ENCODE measurements at regions not wholly inside any gene's neighbourhood (a gene's known extent, or its start where the extent isn't known, plus 50 kb on each side); places are given as distances from the start of the nearest gene placed in this dataset.

DNA sequence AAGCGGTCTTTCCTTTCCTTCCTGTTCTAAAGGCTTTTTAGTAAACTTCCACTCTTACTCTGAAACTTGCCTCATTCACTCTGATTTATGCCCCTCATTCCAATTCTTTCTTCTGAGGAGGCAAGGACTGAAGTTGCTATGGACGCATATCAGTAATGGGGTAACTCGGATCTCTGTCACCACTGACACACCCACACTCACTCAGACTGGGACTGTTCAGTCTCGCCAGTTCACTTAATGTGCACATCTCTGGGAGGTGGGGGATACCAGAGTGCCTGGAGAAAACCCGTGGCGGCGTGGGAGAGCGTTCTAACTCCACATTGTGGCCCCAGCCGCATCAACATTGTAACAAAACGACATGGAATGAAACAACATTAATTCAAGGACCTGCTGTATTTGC lies 1139.3 kb upstream of the CELF2 start:
- Histone ChIP-seq H3K4me1 (ENCODE audit: insufficient read depth) (no peaks in the 10 kb centered on the region), H4K20me1 (ENCODE audit: insufficient read depth, poor library complexity, severe bottlenecking) (no peaks in the 10 kb centered on the region), H2AFZ (no peak overlapping the region), H3K4me3 (no peak overlapping the region), H3K79me2 (no peaks in the 10 kb centered on the region), H3K36me3 (replicated peaks; ENCODE audit: insufficient read depth, low read depth) (no peaks in the 10 kb centered on the region), H3K9me3 (ENCODE audit: low read depth) (no peaks in the 10 kb centered on the region), H3K9me2 (replicated peaks; ENCODE audit: insufficient read depth) (no peaks in the 10 kb centered on the region), H3K4me2 (no peak overlapping the region), H3K27me3 (no peaks in the 10 kb centered on the region), H3K27ac (no peak overlapping the region)
- TF ChIP-seq, protein P1, sequence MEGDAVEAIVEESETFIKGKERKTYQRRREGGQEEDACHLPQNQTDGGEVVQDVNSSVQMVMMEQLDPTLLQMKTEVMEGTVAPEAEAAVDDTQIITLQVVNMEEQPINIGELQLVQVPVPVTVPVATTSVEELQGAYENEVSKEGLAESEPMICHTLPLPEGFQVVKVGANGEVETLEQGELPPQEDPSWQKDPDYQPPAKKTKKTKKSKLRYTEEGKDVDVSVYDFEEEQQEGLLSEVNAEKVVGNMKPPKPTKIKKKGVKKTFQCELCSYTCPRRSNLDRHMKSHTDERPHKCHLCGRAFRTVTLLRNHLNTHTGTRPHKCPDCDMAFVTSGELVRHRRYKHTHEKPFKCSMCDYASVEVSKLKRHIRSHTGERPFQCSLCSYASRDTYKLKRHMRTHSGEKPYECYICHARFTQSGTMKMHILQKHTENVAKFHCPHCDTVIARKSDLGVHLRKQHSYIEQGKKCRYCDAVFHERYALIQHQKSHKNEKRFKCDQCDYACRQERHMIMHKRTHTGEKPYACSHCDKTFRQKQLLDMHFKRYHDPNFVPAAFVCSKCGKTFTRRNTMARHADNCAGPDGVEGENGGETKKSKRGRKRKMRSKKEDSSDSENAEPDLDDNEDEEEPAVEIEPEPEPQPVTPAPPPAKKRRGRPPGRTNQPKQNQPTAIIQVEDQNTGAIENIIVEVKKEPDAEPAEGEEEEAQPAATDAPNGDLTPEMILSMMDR (IDR thresholded peaks at IDR 0.05; ENCODE audit: poor library complexity): no peak
- no peak for TF ChIP-seq EZH2 (IDR thresholded peaks at IDR 0.05; ENCODE audit: borderline replicate concordance)
- TF ChIP-seq EZH2phosphoT487 (IDR thresholded peaks at IDR 0.05; ENCODE audit: low read depth, severe bottlenecking, unreplicated experiment): no peak
- 95% methylated on average over 10 of the region's 10 CpGs for WGBS (ENCODE audit: low lambda C conversion rate, missing lambda C conversion rate)
- no peak for DNase-seq (ENCODE audit: low spot score)

DNA sequence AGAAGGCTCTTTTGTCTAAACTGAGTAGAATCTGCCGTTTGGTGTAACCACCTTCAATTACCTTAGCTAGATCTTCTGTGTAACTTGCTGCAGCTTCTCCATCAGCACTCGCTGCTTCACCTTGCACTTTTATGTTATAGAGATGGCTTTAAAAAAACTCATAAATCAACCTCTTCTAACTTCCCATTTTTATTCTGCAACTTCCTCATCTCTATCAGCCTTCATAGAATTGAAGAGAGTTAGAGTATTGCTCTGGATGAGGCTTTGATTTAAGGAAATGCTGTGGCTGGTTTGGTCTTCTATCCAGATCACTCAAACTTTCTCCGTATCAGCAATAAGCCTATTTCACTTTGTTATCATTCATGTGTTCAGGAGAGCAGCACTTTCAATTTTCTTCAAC lies 1131.9 kb upstream of the CELF2 start:
- H3K4me1 ChIP-seq (ENCODE audit: insufficient read depth): no peaks in the 10 kb centered on the region
- no peak overlapping the region for H3K27ac ChIP-seq
- no peaks in the 10 kb centered on the region for H3K9me3 ChIP-seq (ENCODE audit: low read depth)
- H3K79me2 ChIP-seq: no peaks in the 10 kb centered on the region
- H3K4me2 ChIP-seq: no peak overlapping the region
- H4K20me1 ChIP-seq (ENCODE audit: insufficient read depth, poor library complexity, severe bottlenecking): no peaks in the 10 kb centered on the region
- DNase-seq (ENCODE audit: low spot score): no peak
- no peak overlapping the region for H2AFZ ChIP-seq
- no peaks in the 10 kb centered on the region for H3K27me3 ChIP-seq
- no peaks in the 10 kb centered on the region for H3K9me2 ChIP-seq (replicated peaks; ENCODE audit: insufficient read depth)
- no peak overlapping the region for H3K4me3 ChIP-seq
- 85% methylated on average over 3 of the region's 3 CpGs for WGBS (ENCODE audit: low lambda C conversion rate, missing lambda C conversion rate)
- TF ChIP-seq EZH2 (IDR thresholded peaks at IDR 0.05; ENCODE audit: borderline replicate concordance) (no peak), EZH2phosphoT487 (IDR thresholded peaks at IDR 0.05; ENCODE audit: low read depth, severe bottlenecking, unreplicated experiment) (no peak)
- TF ChIP-seq, protein P1 (IDR thresholded peaks at IDR 0.05; ENCODE audit: poor library complexity): no peak
- no peaks in the 10 kb centered on the region for H3K36me3 ChIP-seq (replicated peaks; ENCODE audit: insufficient read depth, low read depth)

DNA sequence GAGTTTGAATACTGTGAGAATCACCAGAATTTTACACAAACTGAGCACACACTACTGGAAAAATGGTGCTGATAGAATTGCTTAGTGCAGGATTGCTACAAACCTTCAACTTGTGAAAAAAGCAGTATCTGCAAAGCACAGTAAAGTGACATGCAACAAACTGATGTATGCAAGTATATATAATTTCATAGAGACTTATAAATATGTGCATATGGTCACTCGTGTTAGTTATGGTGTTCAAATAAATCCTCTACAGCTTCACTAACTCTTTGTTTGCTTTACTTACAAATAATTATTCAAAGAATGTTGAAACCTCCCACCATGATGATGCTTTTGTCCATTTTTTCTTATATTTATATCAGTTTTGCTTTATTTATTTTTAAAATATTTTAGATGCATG lies 1130.9 kb upstream of the CELF2 start:
- Histone ChIP-seq H3K27me3 (no peaks in the 10 kb centered on the region), H3K4me2 (no peak overlapping the region), H2AFZ (no peak overlapping the region), H3K9me3 (ENCODE audit: low read depth) (no peaks in the 10 kb centered on the region), H3K4me3 (no peak overlapping the region), H4K20me1 (ENCODE audit: insufficient read depth, poor library complexity, severe bottlenecking) (no peaks in the 10 kb centered on the region), H3K9me2 (replicated peaks; ENCODE audit: insufficient read depth) (no peaks in the 10 kb centered on the region), H3K36me3 (replicated peaks; ENCODE audit: insufficient read depth, low read depth) (no peaks in the 10 kb centered on the region), H3K79me2 (no peaks in the 10 kb centered on the region), H3K4me1 (ENCODE audit: insufficient read depth) (no peaks in the 10 kb centered on the region), H3K27ac (no peak overlapping the region)
- WGBS (ENCODE audit: low lambda C conversion rate, missing lambda C conversion rate): 79% methylated on average over 1 of the region's 1 CpG
- DNase-seq (ENCODE audit: low spot score): no peak
- TF ChIP-seq EZH2 (IDR thresholded peaks at IDR 0.05; ENCODE audit: borderline replicate concordance) (no peak), EZH2phosphoT487 (IDR thresholded peaks at IDR 0.05; ENCODE audit: low read depth, severe bottlenecking, unreplicated experiment) (no peak)
- TF ChIP-seq, protein P1 (IDR thresholded peaks at IDR 0.05; ENCODE audit: poor library complexity): no peak

DNA sequence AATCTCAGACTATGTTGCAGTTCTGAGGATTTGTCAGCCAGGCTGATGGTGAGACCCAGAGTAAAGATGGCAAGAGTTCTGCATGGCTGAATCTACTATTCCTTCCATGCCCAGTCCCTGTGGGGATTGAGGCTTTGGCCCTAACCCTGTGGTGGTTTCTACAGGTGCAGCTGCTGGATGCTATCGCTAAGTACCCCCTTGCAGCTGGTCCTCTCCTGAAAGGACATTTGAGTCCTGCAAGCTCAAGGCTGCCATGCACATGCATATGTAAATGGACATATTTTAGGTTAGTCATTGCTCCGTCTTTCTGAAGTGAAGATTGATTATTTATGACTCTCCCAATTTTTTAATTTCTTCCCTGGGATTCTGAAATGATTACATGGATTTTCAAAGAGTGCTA lies 1122.2 kb upstream of the CELF2 start:
- Histone ChIP-seq H4K20me1 (ENCODE audit: insufficient read depth, poor library complexity, severe bottlenecking) (no peaks in the 10 kb centered on the region), H3K9me2 (replicated peaks; ENCODE audit: insufficient read depth) (no peaks in the 10 kb centered on the region)

More for the DNA sequence above, 1122.2 kb upstream of the CELF2 start:
- Histone ChIP-seq H3K36me3 (replicated peaks; ENCODE audit: insufficient read depth, low read depth) (no peaks in the 10 kb centered on the region), H3K79me2 (no peaks in the 10 kb centered on the region), H3K4me3 (no peak overlapping the region), H3K4me2 (no peak overlapping the region), H3K9me3 (ENCODE audit: low read depth) (no peaks in the 10 kb centered on the region), H3K4me1 (ENCODE audit: insufficient read depth) (no peaks in the 10 kb centered on the region), H2AFZ (no peak overlapping the region), H3K27ac (no peak overlapping the region), H3K27me3 (no peaks in the 10 kb centered on the region)
- WGBS (ENCODE audit: low lambda C conversion rate, missing lambda C conversion rate): 93% methylated on average over 2 of the region's 2 CpGs
- no peak for DNase-seq (ENCODE audit: low spot score)
- TF ChIP-seq EZH2 (IDR thresholded peaks at IDR 0.05; ENCODE audit: borderline replicate concordance): no peak
- TF ChIP-seq, protein P1 (IDR thresholded peaks at IDR 0.05; ENCODE audit: poor library complexity): no peak
- TF ChIP-seq EZH2phosphoT487 (IDR thresholded peaks at IDR 0.05; ENCODE audit: low read depth, severe bottlenecking, unreplicated experiment): no peak
